NCI-H82 treated with DMSO at 0.1 percent for 48 hours (cell line): ENCODE measurements at regions not wholly inside any gene's neighbourhood (a gene's known extent, or its start where the extent isn't known, plus 50 kb on each side); places are given as distances from the start of the nearest gene placed in this dataset.
"Not testable (repeated sequence)": the region's sequence is repeated elsewhere in the genome, so short reads cannot be mapped to it uniquely, and the experiment has no call there.

Experiments used
- DNase-seq: peaks from one replicate; lab custom pipeline; 2025; ENCODE audit not compliant: unreplicated experiment; lab: John Stamatoyannopoulos, UW

DNA sequence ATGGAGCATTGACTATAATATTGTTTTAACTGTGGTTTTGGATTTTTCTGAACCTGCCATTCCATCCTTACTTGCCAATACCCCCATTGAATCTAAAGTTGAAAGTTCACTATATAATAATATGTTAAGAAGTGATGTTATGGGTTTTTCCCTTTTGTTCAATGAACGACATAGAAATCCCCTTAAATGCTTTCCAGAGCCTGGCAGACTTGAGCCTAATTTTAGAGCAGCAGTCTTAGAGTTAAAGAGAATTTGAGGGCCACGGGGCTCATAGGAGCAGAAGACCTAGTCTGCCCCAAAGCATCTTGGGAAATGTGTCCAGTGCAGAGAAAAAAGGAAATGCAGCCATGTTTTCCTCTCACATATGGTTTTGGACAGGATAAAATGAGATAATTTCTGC lies 146.1 kb upstream of the SLC44A1 start:
- DNase-seq: no peak

DNA sequence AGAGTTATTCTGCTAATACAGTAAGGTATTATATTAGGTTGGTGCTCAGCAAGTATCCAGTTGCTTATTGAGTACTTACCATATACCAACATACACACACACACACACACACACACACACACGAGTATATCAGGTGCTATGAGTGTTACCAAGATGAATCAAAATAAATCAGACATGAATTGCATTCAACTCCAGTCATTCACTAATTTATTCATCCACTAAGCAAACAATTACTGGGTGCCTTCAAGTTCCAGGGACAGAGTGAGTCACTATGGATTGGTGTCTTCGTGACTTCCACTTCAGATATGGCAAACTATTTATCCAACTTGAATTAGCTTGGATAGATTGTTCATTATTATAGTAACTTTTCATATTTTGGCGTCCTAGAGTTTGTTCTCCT lies 140.7 kb upstream of the SLC44A1 start:
- DNase-seq: no peak

DNA sequence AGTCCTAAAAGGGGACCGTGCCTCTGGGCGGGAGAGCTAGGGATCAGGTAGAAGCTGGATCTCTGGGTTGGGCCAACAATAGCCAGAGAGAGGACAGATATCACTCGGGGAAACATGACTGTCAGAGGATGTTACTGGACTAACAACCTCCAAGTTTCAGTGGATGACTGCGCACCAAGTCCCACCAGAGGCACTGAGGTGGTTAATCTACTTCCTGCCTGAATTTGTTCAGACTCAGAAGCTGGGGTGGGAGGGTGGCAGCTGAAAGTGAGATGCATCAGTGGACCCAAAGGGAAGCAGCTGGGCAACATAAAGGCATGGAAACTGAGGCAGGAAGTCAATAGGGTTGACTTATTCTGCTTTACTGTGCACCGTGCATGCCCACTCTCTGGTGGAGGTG lies 130.1 kb upstream of the SLC44A1 start:
- no peak for DNase-seq

DNA sequence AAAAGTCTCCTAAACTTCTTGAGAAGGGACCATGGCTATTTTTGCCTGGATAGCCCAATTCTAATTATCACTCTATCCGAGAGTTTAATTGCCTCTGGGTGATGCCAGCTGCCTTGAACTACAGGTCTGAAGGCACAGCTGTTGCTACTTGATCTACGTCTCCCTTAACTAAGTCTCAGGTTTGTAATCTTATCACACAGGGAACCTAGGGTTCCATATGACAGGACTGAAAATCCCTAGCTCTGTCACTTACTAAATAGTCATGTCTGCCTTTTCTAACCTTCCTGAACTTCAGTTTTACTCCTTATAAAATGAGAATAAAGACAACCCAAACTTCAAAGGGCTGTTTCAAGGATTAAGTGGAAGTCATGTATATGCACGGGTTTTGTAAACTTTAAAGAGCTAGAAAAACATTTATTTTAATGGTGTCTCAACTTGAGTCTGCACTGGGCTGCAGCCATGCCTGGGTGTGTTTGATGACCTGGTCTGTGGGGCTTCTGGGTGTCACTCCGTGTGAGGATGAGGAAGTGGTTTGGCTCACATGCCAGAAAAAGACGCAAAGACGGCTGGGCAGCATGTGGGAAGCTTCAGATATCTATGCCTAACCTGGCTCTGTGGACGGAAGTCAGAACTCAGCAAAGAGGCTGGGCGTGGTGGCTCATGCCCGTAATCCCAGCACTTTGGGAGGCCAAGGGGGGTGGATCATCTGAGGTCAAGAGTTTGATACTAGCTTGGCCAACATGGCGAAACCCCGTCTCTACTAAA lies 129.3 kb upstream of the SLC44A1 start:
- DNase-seq: peak; percentile 79

DNA sequence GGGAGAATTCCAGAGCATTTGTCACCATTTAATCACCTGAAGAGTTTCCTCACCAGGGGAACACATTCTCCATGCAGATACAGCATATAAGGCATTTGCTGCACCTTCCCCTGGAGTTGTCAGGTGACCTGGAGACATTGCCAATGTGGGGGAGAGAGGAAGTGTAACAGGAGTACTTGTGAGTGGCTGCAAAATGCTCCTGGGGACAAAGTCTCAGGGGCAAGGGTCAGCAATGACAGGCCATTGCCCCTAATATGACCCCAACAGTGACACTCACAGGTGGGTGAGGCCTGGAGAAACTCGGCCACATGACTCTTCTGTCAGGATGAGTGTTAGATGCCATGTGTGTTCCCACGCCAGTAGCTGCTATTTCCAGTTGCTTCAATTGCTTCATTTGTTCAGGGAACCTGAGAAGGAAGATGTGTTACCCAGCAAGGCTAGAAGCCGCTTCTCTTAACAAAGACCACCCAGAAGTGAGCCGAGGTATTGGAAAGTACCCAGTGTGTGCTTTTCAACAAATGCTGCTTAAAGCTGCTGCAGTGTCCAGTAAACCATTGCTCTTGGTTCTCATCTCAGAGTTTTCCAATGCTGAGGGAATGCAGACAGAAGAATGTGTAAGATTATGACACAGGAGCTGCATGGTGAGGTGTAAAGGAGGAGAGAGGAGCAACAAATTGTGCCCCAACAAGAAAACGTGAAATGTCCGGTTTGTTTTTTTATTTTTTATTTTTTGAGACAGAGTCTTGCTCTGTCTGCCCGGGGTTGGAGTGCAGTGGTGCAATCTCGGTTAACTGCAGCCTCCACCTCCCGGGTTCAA lies 128.2 kb upstream of the SLC44A1 start:
- DNase-seq: no peak

DNA sequence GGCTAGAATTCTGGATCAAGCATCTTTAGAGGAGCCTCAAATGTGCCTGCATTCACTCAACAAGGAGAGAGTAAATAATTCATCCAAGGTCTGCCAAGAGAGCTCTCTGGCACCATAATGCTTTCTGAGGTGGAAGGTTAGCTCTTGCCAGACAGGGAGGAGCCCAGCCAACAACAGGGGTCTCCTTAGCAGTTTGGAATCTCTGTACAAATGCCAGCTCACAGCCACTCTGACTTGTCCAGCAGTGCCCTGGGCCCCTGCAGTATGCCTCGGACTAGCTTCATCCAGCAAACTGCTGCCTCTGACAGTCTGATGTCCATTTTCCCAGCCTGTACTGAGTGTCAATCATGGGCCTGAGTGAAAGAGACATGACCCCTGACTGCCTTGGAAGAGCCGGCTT lies 127.2 kb upstream of the SLC44A1 start:
- DNase-seq: no peak

DNA sequence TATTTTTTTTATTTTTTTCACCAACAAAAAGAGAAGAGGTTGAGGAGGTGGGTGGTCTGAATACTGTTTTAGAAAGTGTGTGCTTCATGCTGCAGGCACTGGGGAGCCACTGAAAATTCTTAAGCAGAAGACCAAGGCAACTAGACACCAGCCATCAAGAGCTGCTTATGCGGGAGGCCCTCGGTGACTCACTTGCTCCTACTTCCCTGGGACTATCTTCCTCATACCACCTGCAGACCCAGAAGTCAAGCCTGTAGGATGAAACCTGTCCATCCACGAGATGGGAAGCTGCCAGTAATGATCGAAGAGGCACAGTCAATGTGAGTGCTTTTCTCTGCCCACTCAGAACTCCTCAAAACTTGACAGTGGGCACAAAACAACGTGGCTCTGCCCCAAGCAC lies 125.8 kb upstream of the SLC44A1 start:
- DNase-seq: no peak

DNA sequence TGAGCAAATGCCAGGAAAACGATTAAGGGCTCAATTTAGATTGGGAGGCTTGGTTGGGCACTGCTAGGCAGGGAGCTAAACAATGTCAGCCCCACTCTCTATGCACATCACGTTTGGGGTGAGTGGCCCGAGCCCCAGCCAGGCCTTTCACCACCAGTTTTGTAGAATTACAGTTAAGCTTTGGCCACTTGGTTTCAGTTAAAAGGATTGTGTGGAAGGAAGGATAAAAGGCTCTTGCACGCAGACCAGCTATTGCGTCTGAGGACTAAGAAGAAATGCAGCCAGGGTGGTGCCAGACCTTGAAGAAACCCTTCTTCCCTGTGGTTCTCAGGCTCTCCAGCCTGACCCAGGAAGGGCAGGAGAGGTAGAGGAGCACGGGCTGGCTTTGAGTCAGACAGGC lies 125.3 kb upstream of the SLC44A1 start:
- DNase-seq: no peak

DNA sequence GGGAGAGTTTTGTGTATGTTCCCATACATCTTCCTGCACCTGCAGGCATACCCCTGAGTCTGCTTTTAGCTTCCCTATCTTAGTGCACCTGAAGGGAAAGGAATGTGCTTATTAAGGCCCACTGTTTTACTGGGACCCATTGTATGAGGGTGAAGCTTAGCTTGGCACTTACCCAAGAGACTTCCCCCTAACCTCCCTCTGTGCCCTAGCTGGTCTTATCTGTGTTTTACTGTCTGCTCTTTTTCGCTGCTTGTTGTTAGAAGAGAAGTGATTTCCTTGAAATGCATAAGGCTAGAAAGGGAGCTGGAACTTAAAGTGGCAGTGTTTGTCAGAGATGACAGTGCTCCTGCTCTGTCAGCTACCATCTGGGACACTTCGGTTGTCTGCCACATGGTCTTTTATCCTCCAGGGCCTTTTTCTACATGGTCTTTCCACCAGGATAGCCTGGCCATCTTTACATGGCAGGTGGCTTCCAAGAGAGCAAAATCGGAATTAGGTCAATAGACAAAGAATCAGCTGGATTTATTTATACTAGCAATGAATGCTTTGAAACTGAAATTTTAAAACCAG lies 122.5 kb upstream of the SLC44A1 start:
- no peak for DNase-seq

DNA sequence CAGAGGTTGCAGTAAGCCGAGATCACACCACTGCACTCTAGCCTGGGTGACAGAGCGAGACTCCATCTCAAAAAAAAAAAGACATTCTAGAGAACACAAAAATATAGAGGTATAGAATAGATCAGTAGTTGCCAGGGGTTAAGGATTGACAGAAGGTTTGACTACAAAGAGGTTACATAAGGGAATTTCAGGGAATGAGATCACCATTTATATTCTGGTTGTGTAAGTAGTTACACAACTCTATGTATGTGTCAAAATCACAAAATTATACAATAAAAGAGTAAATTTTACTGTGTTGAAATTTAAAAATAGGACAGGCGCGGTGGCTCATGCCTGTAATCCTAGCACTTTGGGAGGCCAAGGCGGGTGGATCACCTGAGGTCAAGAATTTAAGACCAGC lies 119.9 kb upstream of the SLC44A1 start:
- not testable (repeated sequence) for DNase-seq

DNA sequence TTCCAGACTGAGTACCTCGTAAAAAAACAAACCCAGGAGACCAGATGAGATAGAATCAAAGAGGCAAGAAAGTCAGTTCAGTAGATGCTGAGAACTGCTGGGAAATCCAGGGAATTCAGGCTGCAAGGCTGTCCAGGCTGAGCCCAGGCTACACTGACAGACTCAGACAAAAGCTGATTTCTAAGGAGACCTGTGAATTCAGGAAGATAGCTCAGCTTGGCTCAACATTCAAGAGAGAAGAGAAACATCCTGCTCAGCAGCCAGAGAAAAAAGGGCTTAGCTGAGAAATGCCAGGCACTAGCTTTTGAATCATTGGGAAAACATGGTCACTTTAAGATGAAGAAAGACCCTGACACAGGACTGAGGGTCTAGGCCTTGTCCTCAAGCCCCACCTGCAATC lies 118.2 kb upstream of the SLC44A1 start:
- no peak for DNase-seq

DNA sequence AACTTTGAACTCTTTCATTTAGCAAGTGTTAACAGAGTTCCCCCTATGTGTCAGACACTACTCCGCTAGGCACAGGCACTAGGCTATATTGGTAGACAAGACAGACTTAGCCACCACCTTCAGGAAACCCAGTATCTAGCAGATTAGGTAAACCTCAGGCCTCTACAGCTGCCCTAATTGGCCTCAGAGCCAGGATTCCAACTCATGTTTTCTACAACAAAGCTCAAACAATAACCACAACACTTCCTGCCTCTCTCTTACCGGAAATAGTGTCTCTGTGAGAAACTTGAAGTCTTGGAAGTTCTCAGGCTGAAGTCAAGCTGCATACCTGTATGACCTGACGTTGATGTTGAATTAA lies 116.6 kb upstream of the SLC44A1 start:
- DNase-seq: no peak

DNA sequence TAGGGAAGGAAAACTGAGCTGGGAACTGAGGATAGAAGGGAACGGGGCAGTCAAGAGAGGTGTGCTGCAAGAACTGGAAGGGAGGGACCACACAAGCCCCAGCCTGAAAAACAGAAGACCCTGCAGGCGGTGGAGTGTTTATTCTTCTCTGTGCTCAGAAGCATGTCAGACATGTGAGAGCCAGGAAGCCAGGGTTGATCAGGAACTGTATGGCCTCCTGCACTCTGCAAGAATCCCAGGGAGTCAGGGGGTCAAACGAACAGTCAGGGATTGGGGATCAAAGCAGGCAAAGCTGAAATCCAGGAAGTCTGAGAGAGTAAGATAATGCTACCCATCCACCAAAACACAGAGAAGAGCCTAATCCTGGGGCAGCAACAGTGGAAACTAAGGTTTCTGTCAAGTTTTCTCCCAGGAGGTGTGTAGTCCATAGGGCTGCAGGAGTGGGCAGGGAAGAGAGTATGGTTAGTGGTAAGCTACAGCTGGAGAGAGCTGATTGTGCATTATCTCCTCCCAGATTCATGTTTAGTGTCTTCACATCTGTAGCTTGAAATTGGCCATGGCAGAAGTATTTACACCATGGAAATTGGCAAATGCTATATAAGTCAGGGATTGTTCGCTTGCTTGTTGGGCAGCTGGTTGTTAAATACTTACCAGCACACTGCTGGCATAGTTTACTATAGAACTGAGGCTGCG lies 115.4 kb upstream of the SLC44A1 start:
- DNase-seq: no peak

DNA sequence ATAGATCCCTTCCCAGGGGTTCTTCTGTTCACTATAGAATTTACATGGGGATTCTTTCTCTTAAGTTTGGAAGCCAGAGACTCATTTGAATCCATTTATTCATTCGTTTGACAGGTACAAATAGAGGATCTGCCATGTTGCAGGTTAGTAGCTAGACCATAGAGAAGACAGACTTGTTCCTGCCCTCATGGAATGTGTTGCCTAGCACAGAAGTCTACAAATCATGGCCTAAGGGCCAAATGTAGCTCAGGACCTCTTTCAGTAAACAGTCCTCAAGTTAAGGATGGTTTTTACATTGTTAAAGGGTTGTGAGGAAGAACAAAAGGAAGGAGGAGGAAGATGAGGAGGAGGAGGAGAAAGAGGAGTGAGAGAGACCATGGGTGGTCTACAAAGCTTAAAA lies 114.7 kb upstream of the SLC44A1 start:
- DNase-seq: no peak

DNA sequence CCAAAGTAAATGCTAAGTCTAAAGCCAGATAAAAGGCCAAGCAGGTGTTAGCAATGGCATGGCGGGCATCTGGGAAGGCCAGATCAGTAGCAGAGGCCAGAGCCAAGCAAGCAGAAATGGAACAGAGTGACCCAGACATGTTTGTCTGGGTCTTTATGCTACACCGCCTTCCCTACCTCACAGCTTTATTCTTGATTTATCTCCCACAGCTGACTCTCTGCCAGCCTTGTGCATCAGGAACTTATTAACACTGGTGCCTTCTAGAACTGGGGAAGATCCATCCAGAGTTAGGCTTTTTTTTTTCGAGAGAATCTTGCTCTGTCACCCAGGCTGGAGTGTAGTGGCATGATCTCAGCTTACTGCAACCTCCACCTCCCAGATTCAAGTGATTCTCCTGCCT lies 112.5 kb upstream of the SLC44A1 start:
- no peak for DNase-seq

DNA sequence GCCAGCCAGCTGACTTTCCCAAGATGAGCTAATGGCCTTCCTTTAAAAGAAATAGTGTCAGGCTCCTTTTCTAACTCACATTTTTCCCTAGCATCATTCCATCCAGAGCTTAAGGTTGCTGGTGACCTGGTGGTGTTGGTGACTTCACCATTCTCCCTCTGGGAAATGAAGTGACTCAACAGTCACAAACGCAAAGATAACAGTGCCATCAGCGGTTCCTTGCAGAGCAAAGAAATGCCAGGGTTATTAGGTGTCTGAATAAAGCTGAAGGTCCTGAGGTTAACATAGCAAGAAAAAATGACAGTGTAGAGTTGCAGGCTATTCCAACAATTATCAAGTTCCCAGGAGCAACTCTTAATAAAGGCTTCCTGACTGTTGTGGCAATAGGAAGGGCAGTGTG lies 111.8 kb upstream of the SLC44A1 start:
- no peak for DNase-seq

DNA sequence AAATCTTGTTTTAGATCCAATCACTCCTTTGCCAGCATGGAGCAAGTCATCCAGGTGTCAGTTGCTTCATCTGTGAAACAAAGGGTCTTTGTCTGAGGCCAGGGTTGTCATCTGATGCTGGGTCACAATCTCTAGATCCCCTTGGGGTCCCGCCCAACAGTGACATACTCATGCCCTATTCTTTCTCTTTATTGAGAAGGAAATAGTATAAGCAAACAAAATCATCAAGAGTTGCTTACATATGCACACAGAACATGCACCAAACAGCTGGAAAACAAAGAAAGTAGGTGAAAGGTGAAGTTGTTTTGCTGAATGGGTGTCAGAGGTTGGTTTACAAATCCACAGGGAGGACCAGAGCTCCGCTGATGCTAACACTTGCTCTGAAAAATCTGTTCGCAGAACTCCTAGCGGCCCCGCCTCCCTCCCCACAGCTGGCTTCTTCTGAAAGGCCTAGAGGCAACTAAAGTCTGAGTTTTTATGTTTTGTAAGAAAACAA lies 106.1 kb upstream of the SLC44A1 start:
- DNase-seq: no peak

DNA sequence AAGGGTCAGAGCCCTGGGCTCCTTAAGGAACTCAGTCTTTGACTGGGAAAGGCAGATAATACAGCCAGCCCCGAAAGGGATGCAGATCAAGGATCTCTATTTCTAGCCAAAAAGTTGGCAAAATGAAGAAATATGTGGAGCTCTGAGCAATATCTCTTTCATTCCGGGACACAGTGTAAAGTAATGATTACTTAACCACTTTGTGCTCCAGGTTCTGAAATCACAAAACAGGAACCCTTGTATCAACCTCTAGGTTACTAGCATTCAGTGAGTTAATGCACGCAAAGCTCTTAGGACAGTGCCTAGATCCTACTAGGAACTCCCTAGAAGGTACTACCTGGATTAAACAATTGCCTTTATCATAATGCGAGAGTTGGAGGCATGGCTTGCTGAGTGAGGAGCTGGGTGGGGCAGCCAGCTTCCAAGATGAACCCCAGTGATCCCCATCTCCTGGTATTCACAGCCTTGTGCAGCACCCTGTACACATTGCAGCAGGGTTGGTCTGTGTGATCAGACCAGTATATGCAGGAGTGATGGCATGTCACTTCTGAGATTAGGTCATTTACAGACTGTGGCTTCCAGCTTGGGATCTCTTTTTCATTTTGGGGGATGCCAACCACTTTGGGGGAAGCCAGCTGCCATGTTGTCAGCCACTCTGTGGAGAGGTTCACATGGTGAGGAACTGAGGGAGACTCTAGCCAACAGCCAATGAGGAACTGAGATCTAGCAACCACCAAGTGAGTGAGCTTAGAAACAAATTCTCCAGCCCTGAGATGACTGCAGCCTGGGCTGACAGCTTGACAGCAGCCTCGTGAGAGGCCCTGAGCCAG lies 103.1 kb upstream of the SLC44A1 start:
- DNase-seq: no peak

DNA sequence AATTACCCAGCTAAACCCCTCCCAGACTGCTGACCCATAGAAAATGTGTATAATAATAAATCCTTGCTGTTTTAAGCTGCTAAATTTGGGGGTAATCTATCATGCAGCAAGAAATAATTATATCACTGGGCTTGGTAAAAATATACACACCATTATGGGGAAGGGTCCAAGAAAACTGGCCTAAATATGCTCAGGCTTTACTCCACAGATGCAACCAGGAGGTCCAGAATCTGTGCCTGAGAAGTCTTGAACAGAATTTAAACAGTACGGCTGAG lies 102.5 kb upstream of the SLC44A1 start:
- DNase-seq: no peak

DNA sequence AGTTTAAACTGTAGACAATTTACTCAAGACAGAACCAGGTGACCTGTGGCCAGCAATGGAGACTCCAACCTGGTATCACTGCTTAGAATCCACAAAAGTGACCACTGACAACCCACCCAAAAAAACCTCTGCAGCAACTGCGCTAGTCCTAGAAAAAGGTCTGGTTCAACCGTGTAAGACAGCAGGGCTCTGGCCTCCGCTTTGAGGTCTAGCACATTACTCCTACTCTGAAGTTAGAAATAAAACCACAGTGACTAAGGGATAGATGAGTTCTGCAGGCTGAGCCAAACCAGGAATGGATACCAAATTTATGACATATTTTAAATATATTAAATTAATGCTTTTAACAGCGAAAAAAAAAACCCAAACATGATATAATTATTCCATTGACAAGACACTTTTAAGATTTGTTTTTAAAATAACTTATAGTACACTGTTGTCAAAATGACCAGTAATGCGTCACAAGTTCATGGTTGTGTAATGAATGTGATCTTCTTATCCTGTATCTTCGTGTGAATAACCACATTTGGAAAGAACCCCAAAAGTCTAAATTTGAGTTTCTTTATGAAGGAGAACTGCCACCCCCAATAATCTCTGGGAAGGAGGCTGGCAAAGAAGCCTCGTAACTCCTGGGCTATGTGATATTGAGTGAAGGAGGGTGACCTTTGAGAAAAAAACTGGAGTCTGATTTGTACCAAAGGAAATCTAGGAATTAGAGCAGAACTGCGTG lies 101.9 kb upstream of the SLC44A1 start:
- DNase-seq: no peak

DNA sequence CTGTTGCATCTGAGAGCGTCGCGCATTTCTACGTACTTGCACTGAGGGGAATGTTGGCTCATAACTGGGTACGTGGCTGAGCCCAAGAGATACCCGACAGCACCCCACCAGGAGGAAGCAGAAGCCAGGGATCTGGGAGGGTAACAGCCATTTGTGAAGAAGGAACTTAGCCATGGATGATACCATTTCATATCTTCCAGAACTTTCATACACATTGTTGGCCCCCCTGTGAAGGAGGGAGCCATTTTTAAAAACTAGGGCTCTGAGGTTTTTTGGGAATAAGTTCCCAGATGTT lies 101.4 kb upstream of the SLC44A1 start:
- DNase-seq: no peak
